SK-N-SH (cell line): ENCODE measurements at regions not wholly inside any gene's neighbourhood (a gene's known extent, or its start where the extent isn't known, plus 50 kb on each side); places are given as distances from the start of the nearest gene placed in this dataset.

Experiments
- CTCF ChIA-PET: fragments of 300-600, 350-600 bp; formaldehyde crosslinking; extraction: SDS; loops from one replicate; lab custom pipeline; 2021; lab: Yijun Ruan, JAX
- POLR2A ChIA-PET: fragments of 350-600 bp; sonication (Branson Sonifier 250); formaldehyde crosslinking; extraction: SDS; loops from one replicate; lab custom pipeline; 2020; ENCODE audit warnings: antibody characterized with exemption, inconsistent platforms; lab: Yijun Ruan, JAX
- DNase-seq: peaks from one replicate; pipeline ENCODE4 v3.0.0; 2012
- H2AFZ ChIP-seq: fragments of 200-600 bp; sonication (generic); 2 replicates; pipeline ENCODE4 v1.8.1; 2016; ENCODE audit warnings: antibody characterized with exemption, mild to moderate bottlenecking, low read depth
- H3F3A ChIP-seq: fragments of 200-600 bp; sonication (generic); replicated peaks from 2 replicates; pipeline ENCODE3; 2016; ENCODE audit warnings: antibody characterized with exemption, mild to moderate bottlenecking; ENCODE audit not compliant: insufficient read depth
- H3K27ac ChIP-seq, 2 experiments: fragments of 200-500 bp in 1 of 2; fragments of 200-600 bp in 1 of 2; sonication (Bioruptor generic) in 1 of 2; sonication (generic), shearing (Covaris generic) in 1 of 2; 2 replicates each; pipeline versions ENCODE4 v1.5.1 to v1.6.1; 2014 to 2016; ENCODE audit warnings: low read depth in 2 of 2, inconsistent platforms in 1 of 2, low read length in 1 of 2, mild to moderate bottlenecking in 1 of 2, mixed read lengths in 1 of 2
- H3K27me3 ChIP-seq: fragments of 200-600 bp; sonication (generic), shearing (Covaris generic); 2 replicates; pipeline ENCODE4 v1.6.1; 2016; ENCODE audit warnings: mixed run types; ENCODE audit not compliant: insufficient read depth
- H3K36me3 ChIP-seq, 2 experiments: fragments of 200-500 bp in 1 of 2; fragments of 200-600 bp in 1 of 2; sonication (Bioruptor generic) in 1 of 2; sonication (generic) in 1 of 2; replicated peaks in 1 of 2; 2 replicates each; pipeline versions ENCODE3 to v1.5.1; 2014 to 2016; ENCODE audit warnings: low read length in 1 of 2, mild to moderate bottlenecking in 1 of 2; ENCODE audit not compliant: insufficient read depth in 2 of 2, control insufficient read depth in 1 of 2
- H3K4me1 ChIP-seq, 2 experiments: fragments of 200-500 bp in 1 of 2; fragments of 200-600 bp in 1 of 2; sonication (Bioruptor generic) in 1 of 2; sonication (generic), shearing (Covaris generic) in 1 of 2; 2 replicates each; pipeline versions ENCODE4 v1.5.1 to v1.6.1; 2014 to 2016; ENCODE audit warnings: low read depth in 1 of 2, low read length in 1 of 2, mixed run types in 1 of 2; ENCODE audit not compliant: insufficient read depth in 2 of 2, control insufficient read depth in 1 of 2
- H3K4me2 ChIP-seq: fragments of 200-600 bp; sonication (generic), shearing (Covaris generic); 2 replicates; pipeline ENCODE4 v1.6.1; 2017; ENCODE audit warnings: mixed run types
- H3K4me3 ChIP-seq, 2 experiments: fragments of 200-500 bp in 1 of 2; fragments of 200-600 bp in 1 of 2; sonication (Bioruptor generic) in 1 of 2; sonication (generic), shearing (Covaris generic) in 1 of 2; 2 replicates each; pipeline versions ENCODE4 v1.5.1 to v1.8.1; 2014 to 2016; ENCODE audit warnings: low read depth in 2 of 2, inconsistent platforms in 1 of 2, low read length in 1 of 2, mild to moderate bottlenecking in 1 of 2, mixed read lengths in 1 of 2, moderate library complexity in 1 of 2
- H3K79me2 ChIP-seq: fragments of 200-600 bp; sonication (generic); 2 replicates; pipeline ENCODE4 v1.8.1; 2017; ENCODE audit warnings: mild to moderate bottlenecking; ENCODE audit not compliant: insufficient read depth
- H3K9ac ChIP-seq: fragments of 200-600 bp; sonication (generic); 2 replicates; pipeline ENCODE4 v1.6.1; 2017; ENCODE audit warnings: mixed run types
- H3K9me2 ChIP-seq: fragments of 200-600 bp; sonication (generic); 2 replicates; pipeline ENCODE4 v1.6.1; 2017; ENCODE audit warnings: mixed run types
- H3K9me3 ChIP-seq: fragments of 200-600 bp; sonication (generic); 2 replicates; pipeline ENCODE4 v1.6.1; 2017; ENCODE audit warnings: mixed run types, mild to moderate bottlenecking, moderate library complexity
- H4K20me1 ChIP-seq: fragments of 200-600 bp; sonication (generic); 2 replicates; pipeline ENCODE4 v1.6.1; 2017; ENCODE audit warnings: mild to moderate bottlenecking, mixed run types; ENCODE audit not compliant: insufficient read depth
- CHD2 ChIP-seq: fragments of 150-350 bp; IDR thresholded peaks from 2 replicates; pipeline ENCODE4 v1.6.1; 2018; ENCODE audit warnings: low read length; ENCODE audit not compliant: partially characterized antibody
- CTCF ChIP-seq: fragments of 200-600 bp; sonication (generic); IDR thresholded peaks from 2 replicates; pipeline ENCODE4 v1.6.1; 2017; ENCODE audit warnings: antibody characterized with exemption, mild to moderate bottlenecking, moderate library complexity
- EP300 ChIP-seq, 2 experiments: IDR thresholded peaks; 2 replicates each; pipeline versions ENCODE4 v1.4.0 to v1.6.1; 2012; ENCODE audit warnings: borderline replicate concordance in 1 of 2, low read depth in 1 of 2, low read length in 1 of 2
- EZH2phosphoT487 ChIP-seq: fragments of 200-600 bp; sonication (generic); IDR thresholded peaks from 2 replicates; pipeline ENCODE4 v1.6.1; 2017; ENCODE audit warnings: low read depth, mixed run types, mild to moderate bottlenecking, antibody characterized with exemption, moderate library complexity, borderline replicate concordance
- FOSL2 ChIP-seq: IDR thresholded peaks from 2 replicates; pipeline ENCODE4 v1.4.0; 2012; ENCODE audit warnings: low read depth, mild to moderate bottlenecking, moderate library complexity, borderline replicate concordance
- FOXJ3 ChIP-seq: sonication (generic); formaldehyde crosslinking; IDR thresholded peaks from 2 replicates; pipeline ENCODE4 v1.5.1; 2020; ENCODE audit warnings: mild to moderate bottlenecking, missing genetic modification reagents
- FOXM1 ChIP-seq: IDR thresholded peaks from 2 replicates; pipeline ENCODE4 v1.4.0; 2012; ENCODE audit warnings: low read depth, mild to moderate bottlenecking
- GABPA ChIP-seq: IDR thresholded peaks from 2 replicates; pipeline ENCODE4 v1.4.0; 2012; ENCODE audit warnings: low read depth, mild to moderate bottlenecking
- GATA2 ChIP-seq: sonication (generic); formaldehyde crosslinking; IDR thresholded peaks from 2 replicates; pipeline ENCODE4 v1.5.0; 2020; ENCODE audit warnings: mild to moderate bottlenecking, missing genetic modification reagents
- MAX ChIP-seq: IDR thresholded peaks from 2 replicates; pipeline ENCODE4 v1.4.0; 2012; ENCODE audit warnings: low read depth
- MEF2A ChIP-seq: IDR thresholded peaks from 2 replicates; pipeline ENCODE4 v1.4.0; 2012; ENCODE audit warnings: low read depth, borderline replicate concordance
- NFIC ChIP-seq: IDR thresholded peaks from 2 replicates; pipeline ENCODE4 v1.4.0; 2012; ENCODE audit warnings: borderline replicate concordance
- POLR2AphosphoS5 ChIP-seq: IDR thresholded peaks from 2 replicates; pipeline ENCODE4 v1.6.1; 2012; ENCODE audit warnings: low read depth, low read length
- RAD21 ChIP-seq: IDR thresholded peaks from 2 replicates; pipeline ENCODE4 v1.6.1; 2012; ENCODE audit warnings: mild to moderate bottlenecking, low read length
- RCOR1 ChIP-seq: fragments of 150-350 bp; IDR thresholded peaks from 2 replicates; pipeline ENCODE4 v1.6.1; 2017; ENCODE audit warnings: antibody characterized with exemption, low read length
- RFX5 ChIP-seq: IDR thresholded peaks from 2 replicates; pipeline ENCODE4 v1.6.1; 2012; ENCODE audit warnings: mild to moderate bottlenecking, improper control_type of control experiment, low read length
- RXRA ChIP-seq: IDR thresholded peaks from 2 replicates; pipeline ENCODE4 v1.4.0; 2012; ENCODE audit warnings: low read depth, mild to moderate bottlenecking, borderline replicate concordance
- TAF1 ChIP-seq: IDR thresholded peaks from 2 replicates; pipeline ENCODE4 v1.6.1; 2012; ENCODE audit warnings: low read depth, mild to moderate bottlenecking, low read length, moderate library complexity, borderline replicate concordance
- TEAD4 ChIP-seq: IDR thresholded peaks from 2 replicates; pipeline ENCODE4 v1.4.0; 2012; ENCODE audit warnings: mild to moderate bottlenecking, borderline replicate concordance; ENCODE audit not compliant: insufficient read depth
- YY1 ChIP-seq: IDR thresholded peaks from 2 replicates; pipeline ENCODE4 v1.4.0; 2012; ENCODE audit warnings: low read depth, mild to moderate bottlenecking
- WGBS: methylation state at CpG from one replicate; pipeline ENCODE4 v1.1.6; 2017; ENCODE audit warnings: low lambda C conversion rate; 5-methylcytosine and 5-hydroxymethylcytosine counted together

- CTCF ChIA-PET = interaction anchor here (0.9 kb wide), 1 partner anchor 331 kb away, joined by 3 read pairs; no protein-coding TSS in a partner anchor
- DNase-seq = no peak
- Histone ChIP-seq H3K4me2 (peak overlapping the region; percentile 39; the same call in 1 of the 2 replicates), H3K9ac (no peak overlapping the region), H4K20me1 (no peaks in the 10 kb centered on the region), H3K9me2 (no peaks in the 10 kb centered on the region), H3K4me3 (no peak overlapping the region), H3K36me3 (no peaks in the 10 kb centered on the region), H3K79me2 (no peaks in the 10 kb centered on the region), H3K27ac (peak overlapping the region; percentile 26 to 75; a peak in 2 of 4 replicates), H3K27me3 (no peaks in the 10 kb centered on the region), H3F3A (no peaks in the 10 kb centered on the region), H3K4me1 (peaks cover 9 to 13% of the 10 kb centered on the region in 2 experiments), H3K9me3 (peaks cover 3% of the 10 kb centered on the region; the same call in 1 of the 2 replicates), H2AFZ (peak overlapping the region; percentile 57; the same call in 1 of the 2 replicates)
- POLR2A ChIA-PET = no interaction called here
- 53% methylated on average over 5 of the region's 5 CpGs for WGBS
- TF ChIP-seq EP300 (IDR thresholded peaks at IDR 0.05; ENCODE audit: borderline replicate concordance in 1 of 2, low read depth in 1 of 2, low read length in 1 of 2) (0 out of 4 replicates have a peak, but pooled peaks of 1 of the 2 experiments have one; percentile 14), FOSL2 (no peak)
Measured at GRCh38 chr13:80011448-80012212, 329.3 kb downstream of the SPRY2 start.

- no peaks in the 10 kb centered on the region for H3K9me2 ChIP-seq
- no peak for DNase-seq
- H3K27ac ChIP-seq = peak overlapping the region in 1 of 2 experiments; percentile 28; a peak in 2 of 4 replicates
- H3K9ac ChIP-seq = no peak overlapping the region
- ChIA-PET POLR2A (no interaction called here), CTCF (interaction anchor here (1.2 kb wide), 1 partner anchor 286 kb away, joined by 4 read pairs; no protein-coding TSS in a partner anchor)
- H3K4me1 ChIP-seq = peaks cover 9 to 13% of the 10 kb centered on the region in 2 experiments
- H3K27me3 ChIP-seq = no peaks in the 10 kb centered on the region
- no peak overlapping the region for H3K4me3 ChIP-seq
- peaks cover 3% of the 10 kb centered on the region; the same call in 1 of the 2 replicates for H3K9me3 ChIP-seq
- H3K79me2 ChIP-seq = no peaks in the 10 kb centered on the region
- WGBS = 93% methylated on average over 4 of the region's 4 CpGs
- H3F3A ChIP-seq = no peaks in the 10 kb centered on the region
- H2AFZ ChIP-seq = no peak overlapping the region
- no peak overlapping the region for H3K4me2 ChIP-seq
- no peaks in the 10 kb centered on the region for H3K36me3 ChIP-seq
- H4K20me1 ChIP-seq = no peaks in the 10 kb centered on the region
- TF ChIP-seq CHD2 = no peak
- TF ChIP-seq MAX = no peak
- no peak for TF ChIP-seq GATA2 (CRISPR knock-in tag)
- no peak for TF ChIP-seq TAF1
- no peak for TF ChIP-seq YY1
- no peak for TF ChIP-seq POLR2AphosphoS5
- no peak for TF ChIP-seq TEAD4
Measured at GRCh38 chr13:80010846-80011245, 330.1 kb downstream of the SPRY2 start.

- Histone ChIP-seq H3K4me1 (peaks cover 9 to 13% of the 10 kb centered on the region in 2 experiments), H3K27me3 (no peaks in the 10 kb centered on the region), H3F3A (no peaks in the 10 kb centered on the region), H3K36me3 (no peaks in the 10 kb centered on the region), H3K9me2 (no peaks in the 10 kb centered on the region), H3K9me3 (peaks cover 1% of the 10 kb centered on the region; the same call in 1 of the 2 replicates), H3K27ac (no peak overlapping the region), H3K4me2 (no peak overlapping the region), H3K79me2 (no peaks in the 10 kb centered on the region), H3K9ac (no peak overlapping the region), H4K20me1 (no peaks in the 10 kb centered on the region), H2AFZ (no peak overlapping the region), H3K4me3 (no peak overlapping the region)
- ChIA-PET POLR2A (no interaction called here), CTCF (interaction anchor here (1.2 kb wide), 1 partner anchor 286 kb away, joined by 4 read pairs; no protein-coding TSS in a partner anchor)
- no peak for DNase-seq
- TF ChIP-seq RAD21 (no peak), FOSL2 (no peak), RFX5 (no peak), RCOR1 (no peak), FOXM1 (no peak), MEF2A (no peak), RXRA (no peak), NFIC (no peak), YY1 (no peak), CTCF (no peak), GABPA (no peak), FOXJ3 (CRISPR knock-in tag) (no peak), EZH2phosphoT487 (no peak)
- 81% methylated on average over 6 of the region's 6 CpGs for WGBS
Measured at GRCh38 chr13:80010286-80010831, 330.6 kb downstream of the SPRY2 start.
